KMS-11 (cell line): ENCODE measurements at regions not wholly inside any gene's neighbourhood (a gene's known extent, or its start where the extent isn't known, plus 50 kb on each side); places are given as distances from the start of the nearest gene placed in this dataset.

Experiments
- H2AFZ ChIP-seq: fragments of 200-600 bp; sonication (generic); 2 replicates; pipeline ENCODE4 v1.6.1; 2016; ENCODE audit warnings: antibody characterized with exemption, mixed run types, low read depth
- H3K27ac ChIP-seq: fragments of 200-600 bp; sonication (generic); 2 replicates; pipeline ENCODE4 v1.6.1; 2016; ENCODE audit warnings: mild to moderate bottlenecking, mixed run types
- H3K27me3 ChIP-seq: fragments of 200-600 bp; sonication (generic); 2 replicates; pipeline ENCODE4 v1.6.1; 2017; ENCODE audit warnings: mild to moderate bottlenecking, low read depth, mixed run types, moderate library complexity; ENCODE audit not compliant: insufficient read depth
- H3K36me3 ChIP-seq: fragments of 200-600 bp; sonication (generic); 2 replicates; pipeline ENCODE4 v1.6.1; 2017; ENCODE audit warnings: mild to moderate bottlenecking, mixed run types; ENCODE audit not compliant: insufficient read depth
- H3K4me1 ChIP-seq: fragments of 200-600 bp; sonication (generic); 2 replicates; pipeline ENCODE4 v1.6.1; 2016; ENCODE audit warnings: mild to moderate bottlenecking, low read depth, mixed run types; ENCODE audit not compliant: poor library complexity, severe bottlenecking
- H3K4me2 ChIP-seq: fragments of 200-600 bp; sonication (generic); 2 replicates; pipeline ENCODE4 v1.7.0; 2016; ENCODE audit warnings: mild to moderate bottlenecking, mixed run types
- H3K4me3 ChIP-seq: fragments of 200-600 bp; sonication (generic); IDR thresholded peaks from 2 replicates; pipeline ENCODE4 v1.6.1; 2017; ENCODE audit warnings: low read depth, low read length, mixed read lengths; ENCODE audit not compliant: insufficient read depth
- H3K79me2 ChIP-seq: fragments of 200-600 bp; sonication (generic); 2 replicates; pipeline ENCODE4 v1.6.1; 2016; ENCODE audit warnings: low read depth, mixed run types; ENCODE audit not compliant: insufficient read depth
- H3K9ac ChIP-seq: fragments of 200-600 bp; sonication (generic); 2 replicates; pipeline ENCODE4 v1.6.1; 2016; ENCODE audit warnings: mild to moderate bottlenecking, mixed run types
- H4K20me1 ChIP-seq: fragments of 200-600 bp; sonication (generic); 2 replicates; pipeline ENCODE4 v1.6.1; 2016; ENCODE audit warnings: mild to moderate bottlenecking, mixed run types; ENCODE audit not compliant: insufficient read depth
- TF ChIP-seq, protein P1 (sequence below): fragments of 200-600 bp; sonication (generic); conservative IDR thresholded peaks from 2 replicates; pipeline ENCODE4 v1.6.1; 2017; ENCODE audit warnings: low read depth, mild to moderate bottlenecking, antibody characterized with exemption, low read length, moderate library complexity, mixed read lengths

- H3K27me3 ChIP-seq, result no peaks in the 10 kb centered on the region
- no peaks in the 10 kb centered on the region for H3K36me3 ChIP-seq
- H3K79me2 ChIP-seq, result no peaks in the 10 kb centered on the region
- no peak overlapping the region for H3K4me3 ChIP-seq
- peaks cover 2% of the 10 kb centered on the region for H3K4me1 ChIP-seq
- H3K27ac ChIP-seq, result no peak overlapping the region
- no peak overlapping the region for H2AFZ ChIP-seq
- no peak overlapping the region for H3K4me2 ChIP-seq
- TF ChIP-seq, protein P1, sequence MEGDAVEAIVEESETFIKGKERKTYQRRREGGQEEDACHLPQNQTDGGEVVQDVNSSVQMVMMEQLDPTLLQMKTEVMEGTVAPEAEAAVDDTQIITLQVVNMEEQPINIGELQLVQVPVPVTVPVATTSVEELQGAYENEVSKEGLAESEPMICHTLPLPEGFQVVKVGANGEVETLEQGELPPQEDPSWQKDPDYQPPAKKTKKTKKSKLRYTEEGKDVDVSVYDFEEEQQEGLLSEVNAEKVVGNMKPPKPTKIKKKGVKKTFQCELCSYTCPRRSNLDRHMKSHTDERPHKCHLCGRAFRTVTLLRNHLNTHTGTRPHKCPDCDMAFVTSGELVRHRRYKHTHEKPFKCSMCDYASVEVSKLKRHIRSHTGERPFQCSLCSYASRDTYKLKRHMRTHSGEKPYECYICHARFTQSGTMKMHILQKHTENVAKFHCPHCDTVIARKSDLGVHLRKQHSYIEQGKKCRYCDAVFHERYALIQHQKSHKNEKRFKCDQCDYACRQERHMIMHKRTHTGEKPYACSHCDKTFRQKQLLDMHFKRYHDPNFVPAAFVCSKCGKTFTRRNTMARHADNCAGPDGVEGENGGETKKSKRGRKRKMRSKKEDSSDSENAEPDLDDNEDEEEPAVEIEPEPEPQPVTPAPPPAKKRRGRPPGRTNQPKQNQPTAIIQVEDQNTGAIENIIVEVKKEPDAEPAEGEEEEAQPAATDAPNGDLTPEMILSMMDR, result no peak
- H4K20me1 ChIP-seq, result no peaks in the 10 kb centered on the region
- no peak overlapping the region for H3K9ac ChIP-seq
Observed at GRCh38 chr2:160660741-160661140, 167.1 kb upstream of the RBMS1 start.

DNA sequence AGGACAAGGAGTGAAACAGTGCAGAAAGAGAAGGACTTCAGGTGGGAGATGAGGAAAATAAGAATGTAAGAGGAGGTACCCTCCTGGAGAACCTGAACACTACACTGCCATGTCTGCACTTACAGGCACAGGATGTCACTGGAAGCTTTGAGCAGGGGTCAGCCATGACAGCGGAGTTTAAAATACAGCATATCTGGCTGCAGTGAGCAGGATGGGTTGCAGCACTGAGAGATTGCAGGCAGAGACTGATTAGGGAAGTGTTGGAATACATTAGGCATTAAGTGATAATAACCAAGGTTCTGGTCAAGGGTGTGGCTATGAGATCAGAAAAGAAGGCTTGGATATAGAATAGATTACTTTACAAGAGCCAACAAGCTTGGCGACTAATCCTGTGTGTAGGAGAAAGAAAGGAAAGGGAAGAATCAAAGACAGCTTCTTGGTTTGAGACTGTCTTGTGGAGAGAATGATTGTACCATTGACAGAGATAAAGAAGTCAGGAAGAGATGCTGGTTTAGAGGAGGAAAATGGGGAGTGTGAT is 171.1 kb upstream of the RBMS1 start:
- H3K27me3 ChIP-seq, result no peaks in the 10 kb centered on the region
- H3K79me2 ChIP-seq, result no peaks in the 10 kb centered on the region
- no peak overlapping the region for H3K9ac ChIP-seq
- H3K4me2 ChIP-seq, result no peak overlapping the region
- H3K4me3 ChIP-seq, result no peak overlapping the region
- TF ChIP-seq, protein P1, result no peak
- no peak overlapping the region for H2AFZ ChIP-seq
- H4K20me1 ChIP-seq, result no peaks in the 10 kb centered on the region
- H3K27ac ChIP-seq, result no peak overlapping the region
- no peaks in the 10 kb centered on the region for H3K36me3 ChIP-seq
- peaks cover 29% of the 10 kb centered on the region for H3K4me1 ChIP-seq

DNA sequence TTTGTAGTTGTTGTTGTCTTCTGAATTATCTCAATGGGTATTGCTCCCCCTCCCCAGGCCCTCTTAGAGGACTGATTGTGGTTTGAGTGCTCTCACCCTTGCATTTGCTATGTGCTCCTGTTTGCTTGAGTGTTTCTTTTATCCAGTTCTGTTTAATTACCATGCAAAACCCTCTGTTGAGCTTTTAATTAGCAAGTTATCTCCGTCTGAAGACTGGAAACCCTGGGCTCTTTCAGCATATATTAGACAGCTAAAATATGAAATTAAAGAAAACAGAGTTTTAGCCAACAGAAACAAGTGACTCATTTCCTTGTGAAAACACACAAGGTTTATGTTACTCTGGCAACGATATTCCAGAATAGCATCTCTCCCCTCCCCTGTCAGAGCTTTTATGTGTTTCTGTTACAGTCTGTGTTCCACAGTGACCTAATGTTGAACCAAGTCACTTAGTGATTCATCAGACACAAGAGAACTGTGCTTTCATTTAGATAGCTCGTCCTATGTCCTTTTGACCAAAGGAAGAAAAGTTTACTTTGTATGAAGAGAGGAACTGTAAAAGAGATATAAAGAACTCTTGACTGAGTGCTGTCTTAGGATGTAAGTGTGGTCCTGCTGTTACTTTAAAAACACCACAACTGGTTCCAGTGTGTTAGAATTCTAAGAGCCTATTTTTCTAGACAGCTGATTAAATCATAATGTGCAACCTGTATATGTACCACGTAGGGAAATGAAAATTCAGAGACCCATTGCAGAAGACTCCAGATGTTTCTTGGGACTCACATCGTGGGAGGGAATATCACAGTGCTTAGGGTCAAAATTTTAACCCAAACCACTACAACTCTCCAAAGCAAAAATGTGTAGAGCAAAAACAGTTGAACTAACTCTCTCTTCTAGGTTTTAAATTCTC is 172.8 kb upstream of the RBMS1 start:
- Histone ChIP-seq H3K4me3 (peak overlapping the region; percentile 42), H3K9ac (no peak overlapping the region), H2AFZ (peak overlapping the region; percentile 25)

DNA sequence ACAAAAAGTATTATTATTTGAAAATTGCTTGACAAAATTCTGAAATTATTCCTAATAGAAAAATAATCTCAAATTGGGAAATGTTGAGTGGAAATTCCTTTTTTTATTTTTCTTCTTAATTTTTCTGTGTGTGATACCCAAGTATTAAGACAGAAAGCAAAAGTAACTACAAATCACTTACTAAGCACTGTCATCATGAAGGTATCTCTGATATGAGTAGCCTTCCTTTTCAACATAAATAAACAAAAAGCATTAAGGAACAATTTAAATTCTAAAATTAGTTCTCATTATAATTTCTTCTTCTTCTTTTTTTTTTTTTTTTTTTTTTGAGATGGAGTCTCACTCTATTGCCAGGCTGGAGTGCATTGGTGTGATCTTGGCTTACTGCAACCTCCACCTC is 174.2 kb upstream of the RBMS1 start:
- Histone ChIP-seq H3K4me3 (no peak overlapping the region), H2AFZ (no peak overlapping the region), H3K27ac (no peak overlapping the region), H3K9ac (no peak overlapping the region), H3K36me3 (no peaks in the 10 kb centered on the region), H3K4me1 (peaks cover 48% of the 10 kb centered on the region), H3K4me2 (peak overlapping the region; percentile 69), H3K27me3 (no peaks in the 10 kb centered on the region), H4K20me1 (no peaks in the 10 kb centered on the region), H3K79me2 (no peaks in the 10 kb centered on the region)
- TF ChIP-seq, protein P1, result no peak

More for the DNA sequence above, 172.8 kb upstream of the RBMS1 start:
- Histone ChIP-seq H3K79me2 (no peaks in the 10 kb centered on the region), H3K4me1 (peaks cover 44% of the 10 kb centered on the region), H3K27me3 (no peaks in the 10 kb centered on the region), H3K4me2 (peak overlapping the region; percentile 69), H4K20me1 (no peaks in the 10 kb centered on the region), H3K27ac (peak overlapping the region; percentile 51), H3K36me3 (no peaks in the 10 kb centered on the region)
- TF ChIP-seq, protein P1, result no peak
